ENCODE measurements at regions not wholly inside any gene's neighbourhood (a gene's known extent, or its start where the extent isn't known, plus 50 kb on each side); places are given as distances from the start of the nearest gene placed in this dataset.
"Not testable (repeated sequence)": the region's sequence is repeated elsewhere in the genome, so short reads cannot be mapped to it uniquely, and the experiment has no call there.

DNA sequence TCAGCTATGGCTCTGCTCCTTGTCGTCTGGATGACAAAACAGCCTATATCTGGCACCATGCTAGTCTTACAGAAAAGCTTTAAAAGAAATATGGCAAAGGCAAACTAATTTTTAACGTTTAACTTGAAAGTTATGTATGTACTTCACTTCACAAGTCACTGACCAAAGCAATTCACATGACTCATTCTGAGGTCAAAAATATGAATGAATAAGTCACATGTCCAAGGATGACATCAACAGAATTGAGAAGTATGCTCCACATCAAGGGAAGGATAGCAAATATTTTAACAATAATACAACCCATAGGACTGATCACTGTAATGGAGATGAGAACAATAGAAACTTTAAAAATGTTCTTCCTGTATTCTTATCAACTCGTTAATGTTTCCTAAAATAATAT lies 1072.6 kb upstream of the NUDT12 start:
- no peak for DNase-seq
- Histone ChIP-seq H3K4me1 (0 out of 2 replicates have a peak, but pooled peaks cover 4% of the 10 kb centered on the region), H3K27ac (no peak overlapping the region), H3K36me3 (no peaks in the 10 kb centered on the region), H3K9me3 (replicated peaks) (no peaks in the 10 kb centered on the region), H3K27me3 (no peaks in the 10 kb centered on the region), H3K4me3 (no peak overlapping the region)

DNA sequence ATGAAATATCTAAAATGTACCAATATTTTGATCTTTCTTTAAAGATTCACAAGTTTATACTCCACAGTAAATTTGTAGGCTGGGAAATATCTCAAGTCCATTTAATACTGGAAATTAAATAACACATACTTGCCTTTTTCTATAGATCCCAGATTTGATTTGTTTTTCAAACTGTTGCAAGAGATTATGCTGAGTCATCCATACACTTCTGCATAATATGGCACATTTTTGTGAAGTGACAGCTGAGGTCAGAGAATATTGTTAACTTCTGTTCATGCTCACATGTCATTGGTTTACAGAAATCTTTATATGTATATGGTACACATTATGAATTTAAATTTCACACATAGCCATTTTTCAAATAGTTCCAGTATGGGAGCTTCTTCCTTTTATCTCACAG lies 1066.3 kb upstream of the NUDT12 start:
- H3K4me1 ChIP-seq: no peaks in the 10 kb centered on the region
- H3K36me3 ChIP-seq: no peaks in the 10 kb centered on the region
- no peaks in the 10 kb centered on the region for H3K27me3 ChIP-seq
- H3K4me3 ChIP-seq: no peak overlapping the region
- DNase-seq: no peak
- no peaks in the 10 kb centered on the region for H3K9me3 ChIP-seq (replicated peaks)
- no peak overlapping the region for H3K27ac ChIP-seq

DNA sequence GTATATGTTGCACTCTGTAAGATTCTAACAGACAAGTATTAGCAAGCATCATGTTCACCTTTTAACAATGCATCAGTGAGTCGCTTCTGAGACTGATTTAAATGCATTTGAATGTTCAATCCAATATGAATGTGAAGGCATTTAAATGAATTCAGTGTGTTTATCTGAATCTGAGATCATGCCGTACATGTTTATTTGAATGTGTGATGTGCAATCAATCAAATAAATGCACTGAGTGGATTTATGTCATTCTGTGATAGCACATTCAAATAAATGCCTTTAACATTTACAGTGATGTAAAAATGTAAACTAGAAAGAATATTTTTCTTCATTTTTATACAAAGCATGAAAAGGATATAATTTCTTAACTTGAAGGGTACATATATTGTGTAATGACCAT lies 1063.5 kb upstream of the NUDT12 start:
- no peak for DNase-seq
- Histone ChIP-seq H3K4me1 (no peaks in the 10 kb centered on the region), H3K27me3 (no peaks in the 10 kb centered on the region), H3K9me3 (replicated peaks) (no peaks in the 10 kb centered on the region), H3K27ac (no peak overlapping the region), H3K4me3 (no peak overlapping the region), H3K36me3 (no peaks in the 10 kb centered on the region)

DNA sequence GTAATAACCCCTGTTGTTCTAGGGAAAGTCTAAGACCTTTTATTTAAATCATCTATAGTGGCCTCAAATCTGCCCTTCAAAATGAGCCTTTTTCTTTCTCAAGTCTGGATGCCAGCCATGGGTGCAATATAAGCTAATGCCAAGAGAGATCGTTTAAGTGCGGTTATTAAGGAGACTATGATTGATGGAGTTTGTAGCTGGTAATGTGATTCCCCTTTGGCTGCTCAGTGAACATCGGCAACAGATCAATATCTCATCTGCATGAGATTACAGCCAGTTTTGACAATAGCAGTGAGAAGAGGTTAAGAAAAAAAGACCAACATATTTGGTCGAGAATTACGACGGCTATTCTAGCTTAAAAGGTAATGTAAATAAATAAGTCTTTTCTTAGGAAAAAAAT lies 1049.4 kb upstream of the NUDT12 start:
- no peak overlapping the region for H3K4me3 ChIP-seq
- H3K36me3 ChIP-seq: no peaks in the 10 kb centered on the region
- no peak overlapping the region for H3K27ac ChIP-seq
- no peaks in the 10 kb centered on the region for H3K4me1 ChIP-seq
- no peak for DNase-seq
- no peaks in the 10 kb centered on the region for H3K27me3 ChIP-seq
- H3K9me3 ChIP-seq (replicated peaks): no peaks in the 10 kb centered on the region

DNA sequence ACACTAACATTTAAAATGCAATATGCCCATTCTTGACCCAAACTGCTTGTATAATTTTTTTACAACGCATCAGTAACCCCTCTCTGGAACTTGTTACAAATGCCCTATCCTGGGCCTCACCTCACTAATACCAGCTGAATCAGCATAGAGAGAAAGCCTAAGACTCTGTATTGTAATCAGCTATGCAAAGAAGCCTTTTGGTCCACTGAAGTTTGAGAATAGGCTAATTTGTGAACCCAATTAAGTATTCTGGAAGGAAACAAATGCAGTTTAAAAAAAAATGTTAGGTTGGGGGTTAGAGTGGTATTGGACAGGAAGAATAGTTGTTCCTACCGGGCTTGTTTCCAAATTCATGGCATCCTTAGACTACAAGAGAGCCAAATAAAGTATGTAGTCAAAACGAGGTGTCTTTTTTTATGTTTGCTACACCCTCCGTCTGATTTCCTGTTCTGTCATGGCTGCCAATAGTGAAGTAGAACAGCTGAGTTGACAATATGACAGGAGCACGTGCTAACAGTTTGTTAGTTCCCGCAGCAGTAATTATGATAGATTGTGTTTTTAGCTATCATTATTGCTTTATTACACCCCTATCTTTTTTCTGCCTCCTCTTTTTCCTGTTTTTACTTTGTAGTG lies 1048.7 kb upstream of the NUDT12 start:
- DNase-seq: no peak
- Histone ChIP-seq H3K36me3 (no peaks in the 10 kb centered on the region), H3K27me3 (no peaks in the 10 kb centered on the region), H3K27ac (no peak overlapping the region), H3K4me1 (no peaks in the 10 kb centered on the region), H3K9me3 (replicated peaks) (no peaks in the 10 kb centered on the region), H3K4me3 (no peak overlapping the region)

DNA sequence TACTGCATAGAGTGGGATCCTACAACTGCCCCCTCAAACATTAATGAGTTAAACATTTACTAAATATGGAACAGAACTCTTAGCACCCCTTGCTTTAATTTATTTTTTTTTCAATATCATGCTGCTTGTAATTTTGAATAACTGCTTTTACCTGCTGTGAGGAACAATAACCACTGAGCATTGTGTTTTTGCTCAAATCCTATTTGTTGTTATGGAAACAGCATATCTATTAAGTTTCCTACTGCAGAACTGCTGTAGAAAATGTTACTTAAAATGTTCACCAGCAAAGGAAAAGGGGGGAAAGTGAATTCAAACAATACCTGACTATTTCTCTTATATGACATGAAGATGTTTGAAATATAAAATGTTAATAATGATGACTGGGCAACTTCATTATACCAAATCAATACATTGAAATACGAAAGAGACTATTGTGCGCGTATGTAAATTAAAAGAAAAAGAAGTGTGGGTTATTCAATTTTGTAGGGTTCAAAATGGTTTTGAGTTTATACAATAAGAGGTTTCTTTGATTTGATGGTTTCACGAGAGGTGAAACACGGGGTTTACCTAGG lies 1043.8 kb upstream of the NUDT12 start:
- H3K27ac ChIP-seq: no peak overlapping the region
- no peaks in the 10 kb centered on the region for H3K4me1 ChIP-seq
- DNase-seq: no peak
- no peaks in the 10 kb centered on the region for H3K27me3 ChIP-seq
- H3K4me3 ChIP-seq: no peak overlapping the region
- H3K36me3 ChIP-seq: no peaks in the 10 kb centered on the region
- H3K9me3 ChIP-seq (replicated peaks): no peaks in the 10 kb centered on the region

DNA sequence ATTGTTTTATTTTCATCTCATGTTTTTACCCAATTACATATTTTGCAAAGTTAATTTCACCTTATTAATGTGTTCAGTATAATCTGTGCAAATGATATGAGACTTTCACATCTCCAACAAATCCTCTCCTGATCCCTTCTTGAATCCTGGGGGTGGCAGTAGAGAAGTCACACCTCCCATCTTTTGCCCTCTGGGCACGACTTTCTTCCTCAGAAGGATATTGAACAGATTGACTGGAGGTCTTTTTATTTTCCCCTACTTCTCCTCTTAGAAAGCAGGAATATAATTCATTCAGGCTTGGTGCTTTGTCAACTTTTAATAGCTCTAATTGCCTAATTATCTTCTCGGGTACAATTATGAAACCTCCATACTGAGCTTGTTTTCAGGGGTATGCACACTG lies 1037.1 kb upstream of the NUDT12 start:
- H3K27me3 ChIP-seq: no peaks in the 10 kb centered on the region
- H3K36me3 ChIP-seq: no peaks in the 10 kb centered on the region
- no peak overlapping the region for H3K4me3 ChIP-seq
- H3K27ac ChIP-seq: no peak overlapping the region
- H3K9me3 ChIP-seq (replicated peaks): peaks cover 3% of the 10 kb centered on the region; the same call in 1 of the 2 replicates
- no peak for DNase-seq
- no peaks in the 10 kb centered on the region for H3K4me1 ChIP-seq

DNA sequence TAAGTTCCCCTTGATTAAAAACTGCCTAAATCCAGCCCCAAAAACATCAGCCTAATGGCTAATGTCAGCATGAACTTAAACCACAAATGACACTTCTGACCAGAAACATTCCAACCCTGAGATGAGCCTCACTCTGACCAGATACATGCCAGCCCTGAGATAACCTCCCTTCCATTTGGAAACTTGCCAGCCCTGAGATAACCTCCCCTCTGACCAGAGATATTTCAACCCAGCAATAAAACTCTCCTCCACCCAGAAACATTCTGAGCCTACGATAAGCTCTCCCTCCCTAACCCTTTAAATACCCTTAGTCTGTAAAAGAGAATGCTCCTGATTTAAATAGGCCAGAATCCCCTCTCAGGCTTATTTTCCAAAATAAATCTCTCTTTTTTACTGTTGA lies 1035.7 kb upstream of the NUDT12 start:
- no peak overlapping the region for H3K27ac ChIP-seq
- H3K9me3 ChIP-seq (replicated peaks): peaks cover 3% of the 10 kb centered on the region
- DNase-seq: no peak

DNA sequence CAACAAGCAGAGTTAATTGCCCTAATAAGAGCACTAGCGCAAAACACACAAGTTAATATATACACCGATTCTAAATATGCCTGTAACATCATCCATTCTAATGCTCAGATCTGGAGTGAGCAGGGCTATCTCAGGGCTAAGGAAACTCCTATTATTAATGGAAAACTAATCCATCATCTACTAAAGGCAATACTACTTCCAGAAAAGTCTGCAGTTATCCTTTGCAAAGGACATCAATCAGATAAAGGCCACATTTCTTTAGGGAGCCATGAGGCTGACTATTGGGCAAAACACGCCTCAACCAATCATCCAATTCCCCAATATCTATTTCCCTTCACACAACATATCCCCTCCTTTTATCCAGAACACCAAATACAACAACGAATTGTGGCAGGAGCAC lies 1032.3 kb upstream of the NUDT12 start:
- H3K4me3 ChIP-seq: no peak overlapping the region
- H3K36me3 ChIP-seq: no peaks in the 10 kb centered on the region
- H3K27ac ChIP-seq: no peak overlapping the region
- no peaks in the 10 kb centered on the region for H3K27me3 ChIP-seq
- no peaks in the 10 kb centered on the region for H3K4me1 ChIP-seq
- DNase-seq: no peak
- peaks cover 3% of the 10 kb centered on the region for H3K9me3 ChIP-seq (replicated peaks)

More for the DNA sequence above, 1035.7 kb upstream of the NUDT12 start:
- H3K4me1 ChIP-seq: no peaks in the 10 kb centered on the region
- no peaks in the 10 kb centered on the region for H3K36me3 ChIP-seq
- H3K27me3 ChIP-seq: no peaks in the 10 kb centered on the region
- H3K4me3 ChIP-seq: no peak overlapping the region

DNA sequence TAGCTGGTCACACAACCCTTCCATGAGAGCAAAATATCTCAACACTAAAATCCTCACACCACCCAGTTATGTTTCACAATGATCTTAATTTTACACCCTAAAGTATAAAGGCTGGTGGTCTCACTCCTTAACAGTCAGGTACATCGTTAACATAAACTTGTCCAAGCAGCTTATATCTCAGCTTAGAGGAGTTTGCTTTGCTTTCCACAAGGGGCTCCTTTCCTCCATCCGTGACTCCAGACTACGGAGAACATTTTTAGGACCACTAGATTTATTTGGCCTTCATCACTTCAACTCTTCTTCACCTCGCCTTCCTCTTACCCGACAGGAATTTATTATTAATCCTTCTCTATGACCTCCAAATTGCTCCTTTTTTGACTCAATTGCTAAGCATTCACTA lies 1014.1 kb upstream of the NUDT12 start:
- Histone ChIP-seq H3K9me3 (replicated peaks) (no peaks in the 10 kb centered on the region), H3K36me3 (no peaks in the 10 kb centered on the region), H3K4me1 (no peaks in the 10 kb centered on the region), H3K27me3 (no peaks in the 10 kb centered on the region), H3K27ac (no peak overlapping the region), H3K4me3 (no peak overlapping the region)
- no peak for DNase-seq

DNA sequence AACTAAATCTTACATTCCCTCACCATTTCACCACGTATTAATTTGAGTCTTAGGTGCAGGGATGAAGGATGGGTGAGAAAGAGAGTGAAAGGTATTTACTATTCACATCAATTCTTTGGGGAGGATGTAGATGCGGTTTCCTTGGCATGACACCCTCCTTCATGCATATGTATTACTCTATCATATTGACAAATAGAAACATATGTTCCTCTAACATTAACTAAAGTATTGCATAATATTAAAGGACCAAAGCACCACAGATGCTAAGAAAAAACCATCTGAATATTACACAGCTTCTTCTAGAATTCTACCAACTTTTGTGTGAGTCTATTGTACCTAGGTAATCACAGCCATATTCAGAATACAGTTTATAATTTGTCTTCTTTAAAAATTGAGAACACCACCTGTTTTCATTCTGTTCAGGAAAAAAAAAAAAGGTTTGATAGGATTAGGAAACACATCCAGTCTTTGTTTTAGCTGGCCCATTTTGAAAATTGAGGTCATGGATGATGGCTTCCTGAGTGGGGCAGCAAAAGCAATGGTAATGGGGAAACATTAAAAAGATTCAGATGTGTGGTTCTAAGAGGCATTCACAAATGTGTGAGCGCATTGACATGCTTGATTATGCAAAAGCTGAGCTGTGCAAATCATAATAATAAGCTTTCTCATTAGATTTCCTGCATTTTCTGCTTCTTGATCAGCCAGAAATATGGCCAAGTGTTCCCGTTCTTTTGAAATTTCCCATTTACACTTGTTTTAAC lies 1011.5 kb upstream of the NUDT12 start:
- no peaks in the 10 kb centered on the region for H3K27me3 ChIP-seq
- no peaks in the 10 kb centered on the region for H3K36me3 ChIP-seq
- H3K9me3 ChIP-seq (replicated peaks): no peaks in the 10 kb centered on the region
- no peak overlapping the region for H3K4me3 ChIP-seq
- H3K27ac ChIP-seq: no peak overlapping the region
- peaks cover 11% of the 10 kb centered on the region for H3K4me1 ChIP-seq
- peak; percentile 1 to 33 for DNase-seq

DNA sequence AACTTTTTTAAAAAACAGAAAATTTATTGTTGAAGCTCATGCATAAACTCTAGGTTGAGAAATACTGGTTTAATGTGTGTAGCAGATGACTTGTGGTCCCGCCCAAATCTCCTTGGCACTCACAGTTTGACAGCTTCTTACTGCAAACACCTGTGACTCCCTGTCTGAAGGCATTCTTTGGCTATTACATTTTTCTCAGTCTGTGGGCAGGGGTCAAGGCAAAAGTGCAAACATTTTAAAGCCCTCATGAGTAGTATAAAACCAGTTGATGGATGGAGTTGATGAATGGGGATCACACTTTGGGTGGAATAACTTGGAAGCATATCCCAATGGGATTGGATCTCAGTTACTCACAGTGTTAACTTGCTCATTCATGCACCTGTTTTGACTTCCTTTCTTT lies 1007.0 kb upstream of the NUDT12 start:
- peak; percentile 65 to 85 for DNase-seq
- no peak overlapping the region for H3K27ac ChIP-seq
- peaks cover 13% of the 10 kb centered on the region for H3K4me1 ChIP-seq
- H3K27me3 ChIP-seq: no peaks in the 10 kb centered on the region
- H3K9me3 ChIP-seq (replicated peaks): no peaks in the 10 kb centered on the region
- H3K4me3 ChIP-seq: no peak overlapping the region
- no peaks in the 10 kb centered on the region for H3K36me3 ChIP-seq

DNA sequence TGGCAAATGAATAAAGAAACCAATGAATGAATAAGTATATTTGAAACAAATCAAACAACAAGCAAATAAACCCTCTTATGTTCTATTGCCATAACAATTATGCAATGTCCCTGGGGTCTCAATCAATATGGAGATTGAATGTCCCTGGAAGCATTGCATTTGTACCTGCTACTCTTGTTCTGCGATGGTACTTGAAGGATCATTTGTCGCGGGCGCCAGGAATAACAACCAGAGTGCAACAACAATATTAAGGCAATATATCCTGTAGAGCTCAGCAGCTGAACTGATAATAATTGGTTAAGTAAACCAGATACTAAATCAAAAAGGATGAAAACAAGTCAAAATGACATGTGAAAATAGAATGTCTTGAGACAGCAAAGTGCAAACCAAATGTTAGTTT lies 1001.9 kb upstream of the NUDT12 start:
- Histone ChIP-seq H3K4me3 (no peak overlapping the region), H3K27me3 (no peaks in the 10 kb centered on the region), H3K4me1 (peaks cover 6% of the 10 kb centered on the region), H3K9me3 (replicated peaks) (no peaks in the 10 kb centered on the region), H3K36me3 (no peaks in the 10 kb centered on the region), H3K27ac (no peak overlapping the region)
- no peak for DNase-seq

DNA sequence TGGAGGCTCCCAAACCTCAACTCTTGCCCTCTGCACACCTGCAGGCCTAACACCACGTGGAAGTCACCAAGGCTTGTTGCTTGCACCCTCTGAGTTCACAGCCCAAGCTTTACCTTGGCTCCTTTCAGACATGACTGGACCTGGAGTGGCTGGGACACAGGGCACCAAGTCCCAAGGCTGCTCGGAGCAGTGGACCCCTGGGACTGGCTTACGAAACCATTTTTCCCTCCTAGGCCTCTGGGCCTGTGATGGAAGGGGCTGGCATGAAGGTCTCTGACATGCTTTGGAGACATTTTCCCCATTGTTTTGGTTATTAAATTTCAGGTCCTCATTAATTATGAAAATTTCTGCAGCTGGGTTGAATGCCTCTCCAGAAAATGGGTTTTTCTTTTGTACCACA lies 994.4 kb upstream of the NUDT12 start:
- no peaks in the 10 kb centered on the region for H3K9me3 ChIP-seq (replicated peaks)
- H3K36me3 ChIP-seq: no peaks in the 10 kb centered on the region
- no peak for DNase-seq
- no peak overlapping the region for H3K4me3 ChIP-seq
- H3K27me3 ChIP-seq: no peaks in the 10 kb centered on the region
- no peak overlapping the region for H3K27ac ChIP-seq
- H3K4me1 ChIP-seq: no peaks in the 10 kb centered on the region

DNA sequence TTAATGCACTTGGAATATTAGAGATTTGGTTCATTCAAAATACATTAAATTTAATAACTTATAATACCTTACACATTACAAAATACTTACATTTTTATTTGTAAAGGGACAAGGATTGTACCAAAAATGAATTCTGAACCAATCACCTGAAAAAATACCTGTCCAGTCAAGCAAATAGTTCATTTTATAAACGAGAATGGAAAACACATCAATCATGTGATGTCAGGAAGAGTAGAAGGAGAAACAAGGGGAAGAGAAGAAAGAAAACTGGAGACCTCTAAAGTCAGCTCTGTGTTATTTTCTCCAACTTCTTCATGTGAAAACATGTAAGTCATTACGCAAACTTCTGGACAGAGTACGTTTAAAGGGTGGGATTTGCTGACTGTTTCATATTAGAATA lies 989.0 kb upstream of the NUDT12 start:
- no peak overlapping the region for H3K27ac ChIP-seq
- H3K4me3 ChIP-seq: no peak overlapping the region
- no peaks in the 10 kb centered on the region for H3K36me3 ChIP-seq
- no peaks in the 10 kb centered on the region for H3K27me3 ChIP-seq
- DNase-seq: no peak
- no peaks in the 10 kb centered on the region for H3K4me1 ChIP-seq
- H3K9me3 ChIP-seq (replicated peaks): no peaks in the 10 kb centered on the region

DNA sequence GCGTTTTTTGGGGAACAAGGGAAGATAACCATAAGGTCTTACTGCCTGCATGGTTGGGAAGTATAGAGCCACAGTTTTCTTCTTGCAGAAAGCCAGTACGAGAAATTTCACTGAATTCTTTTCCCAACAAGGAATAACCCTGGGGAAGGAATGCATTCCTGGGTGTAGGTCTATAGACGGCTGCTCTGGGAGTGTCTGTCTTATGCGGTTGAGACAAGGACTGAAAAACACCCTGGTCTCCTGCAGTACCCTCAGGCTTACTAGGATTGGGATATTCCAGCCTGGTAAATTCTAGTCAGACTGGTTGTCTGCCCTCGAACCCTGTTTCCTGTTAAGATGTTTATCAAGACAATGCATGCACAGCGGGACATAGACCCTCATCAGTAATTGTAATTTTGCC lies 984.3 kb upstream of the NUDT12 start:
- not testable (repeated sequence) for DNase-seq; H3K4me1 ChIP-seq; H3K9me3 ChIP-seq (replicated peaks); H3K36me3 ChIP-seq; H3K27ac ChIP-seq; H3K27me3 ChIP-seq; H3K4me3 ChIP-seq

Data from SJCRH30 (cell line).